HG03159 (cell line): ENCODE measurements at regions not wholly inside any gene's neighbourhood (a gene's known extent, or its start where the extent isn't known, plus 50 kb on each side); places are given as distances from the start of the nearest gene placed in this dataset.

ENCODE experiments used
- ATAC-seq: cut with Tn5 transposase; IDR thresholded peaks from one replicate; pipeline ENCODE4 v1.9.1; 2021; ENCODE audit warnings: mild to moderate bottlenecking, moderate library complexity; ENCODE audit not compliant: unreplicated experiment

DNA sequence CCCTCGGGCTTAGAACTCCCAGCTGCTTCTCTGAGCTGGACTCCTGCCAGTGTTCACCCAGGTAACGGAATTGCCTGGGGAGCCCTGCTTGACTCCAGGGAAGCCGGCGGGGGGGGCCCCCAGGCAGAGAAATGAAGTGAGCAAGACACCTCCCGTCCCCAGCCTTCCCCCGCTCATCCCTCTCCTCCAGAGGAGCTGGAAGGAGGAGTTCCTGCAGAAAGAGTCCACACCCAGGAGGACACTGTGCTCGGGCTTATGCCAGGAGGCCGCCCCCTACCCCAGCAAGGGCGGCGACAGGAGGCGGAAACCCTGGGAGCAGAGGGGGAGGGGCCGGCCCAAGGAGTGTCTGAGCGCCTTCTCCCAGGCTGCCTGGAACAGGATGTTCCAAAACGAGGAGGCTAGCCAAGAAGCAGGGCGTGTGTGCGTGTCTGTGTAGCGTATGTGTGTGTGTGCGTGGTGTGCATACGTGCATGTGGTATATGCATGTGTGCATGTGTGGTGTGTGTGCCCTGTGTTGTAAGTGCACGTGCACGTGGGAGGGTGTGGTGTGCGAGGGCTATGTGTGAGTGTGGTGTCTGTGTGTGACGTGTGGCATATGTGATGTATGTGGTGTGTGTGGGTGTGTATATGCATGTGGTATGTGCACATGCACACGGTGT is 511.3 kb downstream of the SHQ1 start:
- no peak for ATAC-seq

DNA sequence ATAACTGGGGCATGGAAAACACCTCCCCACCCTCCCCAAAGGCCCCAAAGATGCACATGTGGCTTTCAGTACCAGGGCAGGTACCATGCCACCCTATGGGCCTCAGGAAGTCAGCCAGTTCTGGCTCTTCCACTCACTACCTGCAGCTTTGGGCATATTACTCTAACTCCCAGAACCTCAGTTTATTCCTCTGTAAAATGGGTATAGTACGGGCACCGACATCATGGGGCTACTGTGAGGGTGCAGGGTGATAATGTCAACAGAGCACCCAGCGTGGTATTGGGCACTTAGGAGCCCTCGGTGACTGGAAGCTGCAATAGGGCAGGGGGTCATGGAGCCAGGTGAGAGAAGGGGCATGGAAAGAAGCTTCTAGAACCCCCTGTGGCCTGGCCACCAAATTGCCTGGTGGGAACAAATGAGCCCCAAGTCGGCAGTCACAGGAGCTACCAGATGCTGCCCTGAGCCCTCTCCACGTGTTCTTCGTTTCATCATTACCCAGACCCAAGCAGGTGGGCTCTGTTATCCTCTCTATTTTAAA is 512.1 kb downstream of the SHQ1 start:
- ATAC-seq: no peak

DNA sequence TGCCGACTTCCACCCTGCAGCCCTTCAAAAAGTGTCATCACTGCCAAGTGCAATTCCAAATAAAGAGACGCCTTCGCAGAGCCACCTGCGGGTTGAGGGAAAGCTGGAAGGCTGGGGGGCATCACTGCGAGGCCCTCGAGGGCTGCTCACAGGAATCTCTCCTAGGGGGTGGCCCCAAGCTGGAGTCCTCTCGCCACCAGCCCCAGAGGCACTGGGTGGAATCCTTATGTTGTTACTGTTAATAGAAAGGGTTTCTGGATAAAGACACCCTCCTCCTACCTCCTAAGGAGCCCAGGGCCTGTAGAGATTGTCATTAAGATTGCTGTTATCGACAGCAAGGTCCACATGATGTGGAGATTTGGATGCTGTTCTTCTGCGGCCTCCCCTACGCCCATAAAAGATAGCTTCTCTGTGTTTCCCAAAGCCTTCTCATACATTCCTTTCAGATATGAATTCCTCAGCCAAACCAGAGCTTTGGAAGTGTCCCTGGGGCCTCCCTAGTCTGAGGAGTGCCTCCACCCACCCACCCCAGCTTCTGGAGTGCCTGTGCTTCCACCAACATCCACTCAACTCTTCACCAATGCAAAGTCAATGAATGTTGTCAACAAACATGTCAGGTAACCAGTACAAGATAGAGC is 512.7 kb downstream of the SHQ1 start:
- no peak for ATAC-seq

DNA sequence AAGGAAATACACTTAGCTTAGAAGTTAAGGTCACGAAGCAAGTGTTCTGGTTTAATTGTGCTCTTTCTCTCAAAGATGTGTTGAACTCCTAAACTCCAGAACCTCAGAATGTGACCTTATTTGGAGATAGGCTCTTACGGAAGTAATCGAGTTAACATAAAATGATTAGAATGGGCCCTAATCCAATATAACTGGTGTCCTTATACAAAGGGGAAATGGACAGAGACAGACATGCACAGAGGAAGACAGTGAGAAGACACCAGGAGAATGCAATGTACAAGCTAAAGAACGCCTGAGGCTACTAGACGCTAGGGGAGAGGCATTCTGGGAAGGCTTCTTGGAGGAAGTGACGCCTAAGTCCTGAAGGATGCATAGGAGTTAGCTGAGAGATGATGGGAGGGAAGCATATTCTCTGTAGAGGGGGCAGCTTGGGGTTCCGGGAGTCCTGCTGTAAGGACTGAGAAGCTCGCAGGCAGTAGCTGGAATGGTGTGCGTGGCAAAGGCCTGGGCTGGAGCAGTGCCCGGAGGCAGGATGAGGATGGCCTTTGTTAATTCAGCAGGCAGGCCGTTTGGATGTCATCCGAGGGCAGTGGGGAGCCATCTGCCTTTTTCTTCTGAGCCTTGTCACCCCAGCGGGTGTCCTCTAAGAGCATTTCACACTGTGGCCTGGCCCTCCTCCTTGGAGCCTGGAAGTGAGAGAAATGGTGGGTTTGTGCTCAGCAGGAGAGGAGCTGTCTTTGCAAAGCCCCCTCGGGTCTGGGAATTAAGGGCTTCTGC is 513.4 kb downstream of the SHQ1 start:
- ATAC-seq: no peak

DNA sequence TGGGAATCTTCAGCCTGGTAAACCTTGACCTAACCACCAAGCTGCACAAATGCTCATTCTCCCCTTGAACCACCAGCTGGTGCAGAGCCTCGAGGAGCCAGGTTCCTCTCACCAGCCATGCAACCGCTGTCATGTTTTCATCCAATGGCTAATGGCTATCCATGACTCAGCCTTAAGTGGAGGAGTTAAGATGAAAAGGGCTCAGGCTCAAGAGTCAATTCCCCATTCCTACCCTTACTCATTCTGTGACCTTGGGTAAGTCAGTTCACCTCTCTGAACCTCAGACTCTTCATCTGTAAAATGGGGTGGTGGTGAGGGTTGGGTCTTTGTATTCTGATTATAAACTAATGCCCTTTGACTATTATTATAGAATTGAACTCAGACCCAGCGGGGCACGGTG is 515.6 kb downstream of the SHQ1 start:
- no peak for ATAC-seq

DNA sequence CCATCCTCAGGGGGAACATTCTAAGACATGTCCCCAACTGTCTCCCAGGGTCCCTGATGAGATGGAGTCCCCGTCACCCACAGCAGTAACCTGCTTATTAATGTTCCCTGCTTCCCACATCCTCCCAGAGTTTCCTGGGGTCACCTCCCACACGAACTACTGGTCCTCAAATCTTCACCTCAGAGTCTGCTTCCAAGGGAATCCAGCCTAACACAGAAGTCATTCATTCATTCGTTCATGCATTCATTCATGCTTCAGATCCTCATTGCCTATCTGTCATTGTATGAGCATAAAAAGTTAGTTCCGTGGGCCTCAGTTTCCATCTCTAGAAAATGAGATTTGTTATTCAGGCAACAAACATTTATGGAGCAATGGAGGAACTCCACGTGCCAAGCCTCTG is 516.2 kb downstream of the SHQ1 start:
- ATAC-seq: no peak

DNA sequence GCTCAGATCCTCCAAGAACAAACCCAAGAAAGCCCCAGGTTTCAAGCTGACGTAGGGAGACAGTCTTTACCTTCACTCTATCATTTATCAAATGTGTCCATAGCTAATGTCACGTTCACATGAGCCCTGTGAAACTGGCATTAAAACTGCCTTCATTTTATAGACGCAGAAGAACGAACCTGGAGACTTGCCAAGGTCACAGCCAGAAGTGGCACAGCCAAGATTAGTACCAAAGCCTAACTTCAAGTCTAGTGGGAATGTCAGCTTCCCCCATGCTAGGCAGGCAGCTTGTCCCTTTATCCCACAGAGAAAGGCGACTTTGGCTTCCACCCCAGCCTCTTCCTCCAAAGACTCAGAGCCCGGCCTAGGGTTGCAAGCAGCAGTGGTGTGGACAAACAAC is 517.2 kb downstream of the SHQ1 start:
- no peak for ATAC-seq

DNA sequence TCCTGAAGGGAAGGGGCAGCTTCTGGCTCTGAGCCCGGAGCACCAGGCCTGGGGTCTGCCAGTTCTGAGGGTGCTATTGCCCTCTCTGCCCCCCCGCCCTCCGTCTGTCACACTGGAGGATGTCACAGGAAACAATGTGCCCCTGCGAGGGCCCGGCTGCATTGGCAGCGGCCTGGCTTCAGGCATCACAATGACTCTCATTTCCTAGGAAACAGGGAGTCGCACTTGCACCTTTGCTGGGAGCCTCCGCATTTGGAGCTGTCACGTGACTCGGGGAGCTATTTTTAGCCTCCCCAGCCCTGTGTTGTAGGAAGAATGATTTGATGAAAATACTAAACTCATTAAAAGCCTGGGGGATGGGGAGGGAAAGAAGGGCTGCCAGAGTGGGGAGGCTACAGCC is 518.9 kb downstream of the SHQ1 start:
- ATAC-seq: no peak

DNA sequence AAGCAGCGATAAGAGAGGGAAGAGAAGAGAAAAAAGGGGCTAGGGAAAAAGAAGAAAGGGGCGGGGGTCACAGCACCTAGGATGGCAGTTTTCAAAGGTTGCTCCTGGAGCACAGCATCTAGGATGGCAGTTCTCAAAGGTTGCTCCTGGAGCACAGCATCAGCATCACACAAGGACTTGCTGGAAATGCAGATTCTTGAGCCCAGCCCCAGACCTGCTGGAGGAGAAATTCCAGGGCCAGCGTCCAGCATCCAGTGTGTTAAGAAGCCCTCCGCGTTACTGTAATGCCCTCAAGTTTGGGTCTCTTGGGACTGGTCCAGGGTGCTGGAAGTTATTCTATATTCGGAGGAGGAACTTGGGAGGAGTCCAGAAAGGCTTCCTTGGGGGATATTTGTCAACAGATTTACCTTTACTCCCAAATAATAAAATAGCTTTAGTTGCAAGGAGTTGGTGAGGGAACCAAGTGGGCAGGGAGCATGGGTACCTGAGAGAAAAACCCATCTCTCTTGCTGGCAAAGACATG is 519.4 kb downstream of the SHQ1 start:
- ATAC-seq: no peak

DNA sequence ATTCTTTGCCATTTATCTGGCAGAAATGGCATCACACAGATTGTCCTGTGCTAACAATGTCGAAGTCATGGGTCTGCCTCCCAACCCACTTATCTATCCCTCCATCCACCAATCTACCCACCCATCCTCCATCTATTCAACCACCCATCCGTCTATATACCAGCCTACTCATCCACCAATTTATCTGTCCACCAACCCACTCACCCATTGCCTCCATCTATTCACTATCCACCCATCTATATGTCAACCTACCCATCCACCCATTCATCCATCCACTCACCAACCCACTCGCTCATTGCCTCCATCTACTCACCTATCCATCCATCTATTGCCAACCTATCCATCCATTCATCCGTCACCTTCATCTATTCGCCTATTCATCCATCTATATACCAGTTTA is 521.2 kb downstream of the SHQ1 start:
- ATAC-seq: no peak

DNA sequence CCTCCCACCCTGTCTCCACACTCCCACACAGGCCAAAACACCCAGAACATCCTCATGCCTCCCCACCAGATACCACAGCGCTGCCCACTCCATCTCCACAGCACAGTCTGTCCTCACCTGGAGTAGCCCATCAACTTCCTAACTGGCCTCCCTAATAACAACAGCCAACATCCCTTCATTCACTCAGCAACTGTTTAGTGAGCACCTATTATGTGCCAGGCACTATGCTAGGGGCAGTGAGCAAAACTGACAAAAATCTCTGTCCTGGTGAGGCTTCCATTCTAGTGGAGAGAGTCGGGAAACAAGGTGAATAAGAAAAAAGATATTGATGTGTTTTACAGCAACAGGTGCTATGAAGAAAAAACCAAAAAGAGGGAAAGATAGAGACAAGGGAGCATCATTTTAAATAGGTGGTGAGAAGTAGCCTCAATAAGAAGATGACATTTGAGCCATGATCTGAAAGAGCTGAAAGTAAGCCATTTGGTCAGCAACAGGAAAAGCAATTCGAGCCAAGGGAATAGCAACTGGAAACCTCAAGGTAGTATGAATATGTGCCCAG is 523.9 kb downstream of the SHQ1 start:
- no peak for ATAC-seq

DNA sequence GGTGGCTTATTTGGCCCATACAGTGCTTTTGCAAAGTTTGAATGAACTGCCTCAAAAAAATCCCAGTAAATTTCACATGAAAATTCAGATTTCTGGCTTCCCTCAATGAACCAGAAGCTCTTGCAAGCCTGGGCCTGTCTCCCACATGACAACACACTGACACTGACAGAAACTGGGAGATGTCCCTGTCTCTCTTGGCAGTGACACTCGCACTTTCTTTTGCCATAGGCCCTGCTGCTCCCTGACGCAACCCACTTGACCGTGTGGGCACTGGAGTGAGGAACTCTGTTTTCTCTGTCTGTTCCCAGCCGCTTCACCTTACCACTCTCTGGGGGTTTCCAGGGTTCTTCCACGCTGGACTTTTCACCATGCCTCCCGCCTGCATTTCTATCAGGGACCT is 524.5 kb downstream of the SHQ1 start:
- no peak for ATAC-seq

DNA sequence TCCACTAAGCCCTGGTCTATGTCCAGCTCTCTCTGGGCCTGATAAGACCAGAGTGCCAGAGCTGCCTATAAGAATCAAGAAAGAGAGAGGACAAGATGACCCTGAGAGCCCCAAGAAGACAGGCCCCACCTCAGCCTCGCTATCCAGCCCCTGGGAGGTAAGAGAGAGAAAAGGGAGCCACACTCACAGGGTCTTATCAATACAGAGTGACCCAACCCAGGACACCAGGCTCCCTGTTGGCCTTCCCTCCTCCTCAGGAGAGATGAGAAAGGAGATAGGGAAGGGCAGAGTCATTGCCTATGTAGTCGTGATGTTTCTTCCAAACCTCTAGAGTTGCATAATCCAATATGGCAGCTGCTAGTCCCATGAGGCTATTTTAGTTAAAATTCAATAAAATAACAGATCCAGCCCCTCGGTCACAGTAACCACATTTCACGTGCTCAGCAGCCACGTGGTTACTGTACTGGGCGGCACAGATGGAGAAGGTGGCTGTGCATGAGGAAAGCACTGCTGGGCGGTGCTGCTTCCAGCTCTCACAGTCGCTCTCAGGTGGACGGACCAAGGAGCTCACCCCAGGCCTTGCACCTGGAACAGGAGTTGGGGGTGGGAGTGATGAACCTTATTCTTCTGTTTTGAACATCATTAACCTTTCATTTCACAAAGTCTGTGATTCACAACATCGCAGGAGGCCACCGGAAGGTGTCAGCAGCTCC is 525.8 kb downstream of the SHQ1 start:
- no peak for ATAC-seq

DNA sequence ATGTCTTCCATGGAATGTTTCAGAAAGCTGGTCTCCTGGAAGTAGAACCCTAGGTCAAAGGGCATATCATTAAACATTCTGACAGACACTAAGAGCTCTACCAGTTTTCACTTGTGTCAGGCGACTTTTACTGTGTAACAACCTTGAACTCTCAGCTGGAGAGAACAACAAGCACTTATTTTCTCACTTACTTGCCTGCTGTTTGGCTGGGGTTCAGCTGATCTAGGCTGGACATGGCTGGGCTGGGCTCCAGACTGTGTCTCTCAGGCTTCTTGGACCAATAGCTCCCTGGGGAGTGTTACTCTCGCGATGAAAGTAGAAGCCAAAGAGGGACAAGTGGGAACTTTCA is 527.3 kb downstream of the SHQ1 start:
- ATAC-seq: no peak

DNA sequence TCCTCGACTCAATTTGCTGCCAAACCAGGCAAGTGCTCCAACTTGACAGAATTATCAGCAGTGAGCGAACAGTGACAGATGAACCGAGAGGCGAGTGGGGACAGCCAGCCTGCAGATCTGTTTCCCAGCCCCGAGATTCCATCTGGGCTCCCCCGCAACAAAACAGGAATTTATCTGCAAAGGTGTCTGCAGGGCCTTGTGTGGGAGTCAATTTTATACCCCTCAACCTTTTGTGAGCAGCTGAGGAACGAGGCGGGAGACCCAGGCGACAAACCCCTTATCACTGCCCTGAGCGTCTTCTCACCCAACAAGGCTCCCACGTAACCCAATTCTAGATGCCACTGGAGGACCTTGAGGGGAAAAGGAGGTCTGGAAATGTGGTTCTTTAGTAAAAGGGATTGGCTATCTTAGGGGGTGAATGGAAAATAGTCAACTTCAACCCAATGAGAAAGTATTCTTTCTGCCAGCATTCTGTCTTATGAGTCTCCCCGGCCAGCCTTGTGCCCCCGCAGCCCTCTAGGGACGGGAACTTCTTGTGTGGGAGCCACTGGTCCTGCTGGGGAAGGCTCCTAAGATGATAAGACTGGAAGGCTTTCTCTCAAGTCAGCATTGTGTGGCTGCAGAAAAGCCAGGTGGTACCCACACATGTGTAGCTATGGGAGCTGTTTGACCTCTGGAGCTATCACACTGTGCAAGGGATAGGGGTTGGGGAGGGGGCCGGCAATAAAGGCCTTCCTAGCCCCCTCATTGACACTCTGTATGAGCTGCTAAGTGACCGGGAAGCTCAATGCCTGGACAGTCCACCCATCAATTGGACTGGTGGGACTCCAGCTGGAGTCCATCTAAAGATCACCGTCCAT is 527.9 kb downstream of the SHQ1 start:
- ATAC-seq: no peak

DNA sequence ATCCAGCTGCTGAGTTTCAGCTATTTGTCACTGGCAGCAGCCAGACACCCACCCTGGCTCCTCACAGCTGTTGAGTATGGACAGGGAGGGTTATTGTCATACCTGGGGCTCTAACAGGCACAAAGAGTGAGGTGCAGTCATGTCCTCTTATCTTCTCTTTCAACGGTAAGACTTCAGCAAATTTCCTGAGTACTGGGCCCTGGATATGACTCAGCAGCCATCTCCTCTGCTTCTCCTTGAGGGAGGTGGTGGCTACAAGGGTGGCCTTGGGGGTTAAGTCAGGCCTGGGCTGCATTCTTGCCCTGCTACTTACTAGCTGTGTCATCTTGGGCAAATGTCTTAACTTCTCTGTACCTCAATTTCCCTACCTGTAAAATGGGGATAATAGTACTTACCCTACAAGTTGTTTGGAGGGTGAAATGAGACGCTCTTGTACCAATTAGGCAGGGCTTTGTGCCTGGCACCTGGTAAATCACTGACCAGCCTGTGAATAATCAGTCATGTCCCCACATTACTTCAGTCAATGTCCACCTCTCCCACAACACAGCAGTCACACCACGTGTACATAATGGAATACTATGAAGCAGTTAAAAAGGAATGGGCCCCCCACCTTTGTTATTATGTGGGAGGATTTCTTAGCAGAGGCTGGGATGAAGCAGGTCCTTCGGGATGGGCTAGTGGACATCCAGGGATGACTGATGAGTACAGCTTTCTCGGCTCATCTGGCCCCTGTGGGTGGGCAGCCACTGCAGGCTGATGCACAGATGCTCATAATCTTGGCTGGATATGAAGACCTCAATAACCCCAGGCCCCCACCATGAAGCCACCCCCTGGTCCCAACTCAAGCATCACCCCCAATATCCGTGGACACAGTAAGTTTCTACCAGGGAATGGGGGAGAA is 528.8 kb downstream of the SHQ1 start:
- ATAC-seq: no peak

DNA sequence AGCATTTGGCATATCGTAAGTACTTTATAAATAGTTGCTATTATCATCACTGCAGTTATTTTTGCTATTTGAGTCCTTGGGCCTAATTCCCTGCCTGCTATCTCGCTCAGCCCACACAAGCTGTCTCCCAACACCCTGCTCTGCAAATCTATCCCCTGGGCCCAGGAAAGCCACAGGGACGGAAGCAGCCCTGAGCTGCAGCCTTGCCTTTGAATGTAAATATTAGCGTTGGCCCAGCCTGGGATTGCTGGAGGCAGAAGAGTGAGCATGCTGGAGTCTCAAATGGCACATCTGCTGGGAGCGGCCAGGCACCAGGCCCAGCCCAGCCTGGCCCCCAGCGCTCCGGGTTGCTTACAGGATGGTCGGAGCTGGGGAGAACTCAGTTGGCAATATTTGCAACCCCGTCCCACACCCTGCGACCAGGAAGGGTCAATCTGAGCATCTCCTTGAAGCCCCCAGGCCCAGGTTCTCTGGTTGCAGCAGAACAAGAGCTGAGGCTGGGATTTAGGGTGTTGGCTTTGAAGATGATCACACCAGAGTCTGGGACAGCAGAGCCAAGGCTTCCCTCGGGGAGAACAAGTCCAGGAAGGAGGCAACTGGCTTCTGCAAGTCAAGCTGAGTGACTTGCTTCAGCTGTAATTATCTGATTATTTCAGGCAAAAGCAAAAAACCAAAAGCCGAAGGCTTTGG is 529.6 kb downstream of the SHQ1 start:
- no peak for ATAC-seq

DNA sequence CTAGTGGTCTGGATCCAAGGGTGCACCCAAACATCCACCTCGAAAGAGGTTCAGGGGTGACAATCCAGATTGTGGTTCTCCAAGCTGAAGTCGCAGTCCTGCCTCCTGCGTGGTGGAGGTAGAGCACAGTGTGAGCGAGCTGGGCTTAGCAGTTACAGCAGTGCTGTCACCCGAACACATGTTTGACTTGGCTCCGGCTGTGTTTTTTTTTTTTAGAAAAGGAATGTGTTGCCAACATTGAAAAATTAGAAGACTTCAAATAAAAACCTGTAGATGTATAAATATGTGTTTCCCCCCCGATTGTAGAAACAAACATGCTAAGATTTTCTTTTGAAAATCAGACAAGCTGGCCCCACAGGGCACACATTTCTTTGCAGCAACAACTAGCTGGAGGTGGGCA is 530.8 kb downstream of the SHQ1 start:
- no peak for ATAC-seq
